ENCODE measurements at regions not wholly inside any gene's neighbourhood (a gene's known extent, or its start where the extent isn't known, plus 50 kb on each side); places are given as distances from the start of the nearest gene placed in this dataset.
A peak's percentile ranks its signal among the peaks of the same experiment; 100 is the strongest.

GRCh38 chr15:46636206-46636605 lies 1001.4 kb downstream of the SQOR start:
- no peaks in the 10 kb centered on the region for H3K27me3 Mint-ChIP-seq (ENCODE audit: low read depth)
- H3K36me3 Mint-ChIP-seq (ENCODE audit: low read depth): no peaks in the 10 kb centered on the region
- TF ChIP-seq, protein P1, sequence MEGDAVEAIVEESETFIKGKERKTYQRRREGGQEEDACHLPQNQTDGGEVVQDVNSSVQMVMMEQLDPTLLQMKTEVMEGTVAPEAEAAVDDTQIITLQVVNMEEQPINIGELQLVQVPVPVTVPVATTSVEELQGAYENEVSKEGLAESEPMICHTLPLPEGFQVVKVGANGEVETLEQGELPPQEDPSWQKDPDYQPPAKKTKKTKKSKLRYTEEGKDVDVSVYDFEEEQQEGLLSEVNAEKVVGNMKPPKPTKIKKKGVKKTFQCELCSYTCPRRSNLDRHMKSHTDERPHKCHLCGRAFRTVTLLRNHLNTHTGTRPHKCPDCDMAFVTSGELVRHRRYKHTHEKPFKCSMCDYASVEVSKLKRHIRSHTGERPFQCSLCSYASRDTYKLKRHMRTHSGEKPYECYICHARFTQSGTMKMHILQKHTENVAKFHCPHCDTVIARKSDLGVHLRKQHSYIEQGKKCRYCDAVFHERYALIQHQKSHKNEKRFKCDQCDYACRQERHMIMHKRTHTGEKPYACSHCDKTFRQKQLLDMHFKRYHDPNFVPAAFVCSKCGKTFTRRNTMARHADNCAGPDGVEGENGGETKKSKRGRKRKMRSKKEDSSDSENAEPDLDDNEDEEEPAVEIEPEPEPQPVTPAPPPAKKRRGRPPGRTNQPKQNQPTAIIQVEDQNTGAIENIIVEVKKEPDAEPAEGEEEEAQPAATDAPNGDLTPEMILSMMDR (conservative IDR thresholded peaks at IDR 0.05): peak; percentile 36
- H3K4me3 Mint-ChIP-seq: no peak overlapping the region
- peaks cover 6% of the 10 kb centered on the region for H3K4me1 Mint-ChIP-seq
- H3K27ac Mint-ChIP-seq (ENCODE audit: unreplicated experiment): no peak overlapping the region
- DNase-seq (ENCODE audit: low read depth, low spot score): no peak
- H3K9me3 Mint-ChIP-seq: no peaks in the 10 kb centered on the region

GRCh38 chr15:46644501-46645481 lies 1010.0 kb downstream of the SQOR start:
- Mint-ChIP-seq H3K27ac (ENCODE audit: unreplicated experiment) (no peak overlapping the region), H3K36me3 (ENCODE audit: low read depth) (no peaks in the 10 kb centered on the region), H3K9me3 (no peaks in the 10 kb centered on the region), H3K27me3 (ENCODE audit: low read depth) (peaks cover 6% of the 10 kb centered on the region), H3K4me3 (no peak overlapping the region), H3K4me1 (no peaks in the 10 kb centered on the region)
- TF ChIP-seq, protein P1 (conservative IDR thresholded peaks at IDR 0.05): no peak
- no peak for DNase-seq (ENCODE audit: low read depth, low spot score)

DNA sequence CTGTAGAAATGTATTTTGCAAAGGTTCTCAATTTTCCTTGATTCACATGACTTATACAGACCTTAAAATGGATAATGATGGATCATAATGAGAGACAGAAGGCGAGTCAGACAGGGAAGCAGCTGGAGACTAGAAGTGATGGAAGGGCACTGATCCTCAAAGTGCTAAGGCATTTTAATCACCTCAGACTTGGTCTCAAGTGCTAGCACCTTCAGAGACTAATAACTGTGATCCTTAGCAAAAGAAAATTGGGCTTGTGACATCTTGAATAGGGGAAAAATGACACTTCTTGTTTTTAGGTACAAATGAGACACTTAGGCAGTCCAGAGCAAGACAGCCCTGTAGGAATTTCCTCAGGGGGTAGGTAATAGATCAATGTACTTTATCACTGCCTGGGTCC lies 1011.7 kb downstream of the SQOR start:
- Mint-ChIP-seq H3K27ac (ENCODE audit: unreplicated experiment) (no peak overlapping the region), H3K9me3 (no peaks in the 10 kb centered on the region), H3K36me3 (ENCODE audit: low read depth) (no peaks in the 10 kb centered on the region), H3K4me3 (no peak overlapping the region), H3K4me1 (no peaks in the 10 kb centered on the region), H3K27me3 (ENCODE audit: low read depth) (peaks cover 6% of the 10 kb centered on the region)
- TF ChIP-seq, protein P1 (conservative IDR thresholded peaks at IDR 0.05): no peak
- no peak for DNase-seq (ENCODE audit: low read depth, low spot score)

DNA sequence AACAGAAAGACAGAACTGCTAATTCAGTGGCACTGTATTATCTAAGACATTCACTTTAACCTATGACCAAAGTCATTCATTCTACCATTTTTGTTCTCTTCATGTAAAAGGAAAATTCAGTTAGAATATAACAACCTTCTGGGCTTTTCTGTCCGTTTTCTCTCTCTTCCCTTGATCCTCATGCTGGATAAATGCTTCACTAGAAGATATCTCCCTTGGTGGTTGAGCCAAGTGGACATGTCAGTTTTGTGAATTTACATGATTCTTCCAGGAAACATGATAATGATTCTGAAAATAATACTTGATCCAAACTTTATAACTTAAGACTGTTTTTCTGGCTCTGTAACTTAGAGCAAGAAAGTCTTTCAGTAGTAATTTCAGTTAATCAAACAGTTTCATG lies 1012.2 kb downstream of the SQOR start:
- H3K4me1 Mint-ChIP-seq: peaks cover 2% of the 10 kb centered on the region
- H3K27ac Mint-ChIP-seq (ENCODE audit: unreplicated experiment): no peak overlapping the region
- H3K27me3 Mint-ChIP-seq (ENCODE audit: low read depth): peaks cover 6% of the 10 kb centered on the region
- TF ChIP-seq, protein P1 (conservative IDR thresholded peaks at IDR 0.05): no peak
- DNase-seq (ENCODE audit: low read depth, low spot score): no peak
- H3K9me3 Mint-ChIP-seq: no peaks in the 10 kb centered on the region
- no peak overlapping the region for H3K4me3 Mint-ChIP-seq
- no peaks in the 10 kb centered on the region for H3K36me3 Mint-ChIP-seq (ENCODE audit: low read depth)

- no peak overlapping the region for H3K4me3 Mint-ChIP-seq
Measured at GRCh38 chr15:46652266-46652665, 1017.4 kb downstream of the SQOR start.

More at GRCh38 chr15:46652266-46652665, 1017.4 kb downstream of the SQOR start:
- DNase-seq (ENCODE audit: low read depth, low spot score): no peak
- Mint-ChIP-seq H3K27ac (ENCODE audit: unreplicated experiment) (no peak overlapping the region), H3K36me3 (ENCODE audit: low read depth) (no peaks in the 10 kb centered on the region), H3K4me1 (peaks cover 13% of the 10 kb centered on the region), H3K27me3 (ENCODE audit: low read depth) (no peaks in the 10 kb centered on the region), H3K9me3 (no peaks in the 10 kb centered on the region)
- TF ChIP-seq, protein P1 (conservative IDR thresholded peaks at IDR 0.05): no peak
